H9 (cell line): ENCODE measurements at regions not wholly inside any gene's neighbourhood (a gene's known extent, or its start where the extent isn't known, plus 50 kb on each side); places are given as distances from the start of the nearest gene placed in this dataset.

Experiments used
- DNase-seq: peaks from one replicate; pipeline ENCODE4 v3.0.0-alpha.2; 2017
- H2AFZ ChIP-seq: one replicate; pipeline ENCODE4 v1.6.1; 2013; ENCODE audit warnings: mild to moderate bottlenecking, low read length, control low read depth, moderate library complexity
- H2AK5ac ChIP-seq: 2 replicates; pipeline ENCODE4 v1.6.1; 2013; ENCODE audit warnings: low read length, control low read depth, mixed read lengths; ENCODE audit not compliant: insufficient read length
- H2BK120ac ChIP-seq: one replicate; pipeline ENCODE4 v1.6.1; 2013; ENCODE audit warnings: low read depth, mild to moderate bottlenecking, low read length, control low read depth, inconsistent platforms; ENCODE audit not compliant: poor library complexity, severe bottlenecking
- H2BK12ac ChIP-seq: 2 replicates; pipeline ENCODE4 v1.6.1; 2013; ENCODE audit warnings: low read length, control low read depth, mixed read lengths, low read depth; ENCODE audit not compliant: insufficient read length
- H2BK15ac ChIP-seq: 2 replicates; pipeline ENCODE4 v1.6.1; 2013; ENCODE audit warnings: low read depth, low read length, control low read depth
- H2BK20ac ChIP-seq: one replicate; pipeline ENCODE4 v1.6.1; 2013; ENCODE audit warnings: low read depth, mild to moderate bottlenecking, low read length, control low read depth, inconsistent platforms; ENCODE audit not compliant: poor library complexity, severe bottlenecking
- H2BK5ac ChIP-seq: 2 replicates; pipeline ENCODE4 v1.6.1; 2013; ENCODE audit warnings: low read length, control low read depth, mixed read lengths; ENCODE audit not compliant: insufficient read length
- H3K14ac ChIP-seq: 2 replicates; pipeline ENCODE4 v1.6.1; 2013; ENCODE audit warnings: low read length, control low read depth; ENCODE audit not compliant: insufficient read depth
- H3K18ac ChIP-seq: 2 replicates; pipeline ENCODE4 v1.6.1; 2013; ENCODE audit warnings: low read depth, mild to moderate bottlenecking, mixed read lengths, low read length, control low read depth; ENCODE audit not compliant: insufficient read length
- H3K23ac ChIP-seq: 2 replicates; pipeline ENCODE4 v1.6.1; 2013; ENCODE audit warnings: low read length, control low read depth, mixed read lengths, low read depth; ENCODE audit not compliant: insufficient read length
- H3K23me2 ChIP-seq: 2 replicates; pipeline ENCODE4 v1.6.1; 2013; ENCODE audit warnings: low read depth, mild to moderate bottlenecking, mixed read lengths, low read length, control low read depth; ENCODE audit not compliant: insufficient read length, poor library complexity, severe bottlenecking
- H3K27ac ChIP-seq: 2 replicates; pipeline ENCODE4 v1.5.1; 2013; ENCODE audit warnings: low read length, control low read depth, mixed read lengths, low read depth; ENCODE audit not compliant: insufficient read length
- H3K27me3 ChIP-seq: 2 replicates; pipeline ENCODE4 v1.6.1; 2013; ENCODE audit warnings: low read length, control low read depth, inconsistent platforms; ENCODE audit not compliant: insufficient read depth
- H3K4ac ChIP-seq: 2 replicates; pipeline ENCODE4 v1.6.1; 2013; ENCODE audit warnings: low read depth, mild to moderate bottlenecking, control low read depth, inconsistent platforms, low read length, moderate library complexity
- H3K4me1 ChIP-seq: 2 replicates; pipeline ENCODE4 v1.6.1; 2013; ENCODE audit warnings: low read length, control low read depth, inconsistent platforms; ENCODE audit not compliant: insufficient read depth
- H3K4me2 ChIP-seq: 2 replicates; pipeline ENCODE4 v1.6.1; 2013; ENCODE audit warnings: low read length, control low read depth, mixed read lengths; ENCODE audit not compliant: insufficient read length, insufficient read depth
- H3K56ac ChIP-seq: 2 replicates; pipeline ENCODE4 v1.6.1; 2013; ENCODE audit warnings: low read depth, mild to moderate bottlenecking, mixed read lengths, low read length, control low read depth; ENCODE audit not compliant: insufficient read length
- H3K79me1 ChIP-seq: 2 replicates; pipeline ENCODE4 v1.6.1; 2013; ENCODE audit warnings: low read depth, mild to moderate bottlenecking, moderate library complexity, low read length, control low read depth, inconsistent platforms; ENCODE audit not compliant: insufficient read depth, poor library complexity, severe bottlenecking
- H3K79me2 ChIP-seq: 2 replicates; pipeline ENCODE4 v1.6.1; 2013; ENCODE audit warnings: low read length, control low read depth, inconsistent platforms; ENCODE audit not compliant: insufficient read depth
- H3K9ac ChIP-seq: 2 replicates; pipeline ENCODE4 v1.6.1; 2013; ENCODE audit warnings: low read length, control low read depth, mixed read lengths; ENCODE audit not compliant: insufficient read length; ENCODE audit errors: extremely low read depth
- H3K9me3 ChIP-seq: one replicate; pipeline ENCODE4 v1.6.1; 2013; ENCODE audit warnings: low read depth, low read length, inconsistent platforms; ENCODE audit not compliant: control insufficient read depth
- H3T11ph ChIP-seq: one replicate; pipeline ENCODE4 v1.6.1; 2013; ENCODE audit warnings: mild to moderate bottlenecking, low read length, control low read depth, inconsistent platforms
- H4K20me1 ChIP-seq: one replicate; pipeline ENCODE4 v1.6.1; 2013; ENCODE audit not compliant: control insufficient read depth, insufficient read length, insufficient read depth
- H4K5ac ChIP-seq: 2 replicates; pipeline ENCODE4 v1.6.1; 2013; ENCODE audit warnings: low read depth, mild to moderate bottlenecking, mixed read lengths, low read length, control low read depth; ENCODE audit not compliant: insufficient read length
- H4K8ac ChIP-seq: replicated peaks from 2 replicates; pipeline ENCODE4 v1.6.1; 2013; ENCODE audit warnings: low read length, control low read depth, mixed read lengths, low read depth; ENCODE audit not compliant: insufficient read length
- H4K91ac ChIP-seq: 2 replicates; pipeline ENCODE4 v1.6.1; 2013; ENCODE audit warnings: low read depth, mild to moderate bottlenecking, moderate library complexity, mixed read lengths, low read length, control low read depth; ENCODE audit not compliant: insufficient read length
- H3K27ac Mint-ChIP-seq, 3 experiments: 2 replicates in 2 of 3; 3 replicates in 1 of 3; pipeline ENCODE4 v1.8.0; 2020 to 2021; ENCODE audit warnings: mixed read lengths in 3 of 3, mild to moderate bottlenecking in 1 of 3, moderate library complexity in 1 of 3
- H3K27me3 Mint-ChIP-seq: 2 replicates; pipeline ENCODE4 v1.8.0; 2021; ENCODE audit warnings: low read depth, mild to moderate bottlenecking, moderate library complexity, mixed read lengths
- H3K36me3 Mint-ChIP-seq, 3 experiments: 2 replicates in 2 of 3; 3 replicates in 1 of 3; pipeline ENCODE4 v1.8.0; 2020 to 2021; ENCODE audit warnings: low read depth in 3 of 3, mixed read lengths in 3 of 3; ENCODE audit not compliant: insufficient read depth in 1 of 3
- H3K4me1 Mint-ChIP-seq, 2 experiments: 2 replicates each; pipeline ENCODE4 v1.8.0; 2020; ENCODE audit warnings: mixed read lengths in 2 of 2
- H3K4me3 Mint-ChIP-seq, 2 experiments: 2 replicates in 1 of 2; 3 replicates in 1 of 2; pipeline ENCODE4 v1.8.0; 2020 to 2021; ENCODE audit warnings: mild to moderate bottlenecking in 2 of 2, mixed read lengths in 2 of 2, moderate library complexity in 1 of 2
- H3K9me3 Mint-ChIP-seq, 2 experiments: 2 replicates in 1 of 2; 3 replicates in 1 of 2; pipeline ENCODE4 v1.8.0; 2020; ENCODE audit warnings: mild to moderate bottlenecking in 2 of 2, mixed read lengths in 2 of 2, moderate library complexity in 1 of 2
- WGBS: extraction: QIAGEN DNeasy Blood & Tissue Kit; methylation state at CpG from one replicate; pipeline ENCODE4 v1.1.7; 2013; ENCODE audit warnings: missing lambda C conversion rate, low lambda C conversion rate, mixed read lengths; ENCODE audit not compliant: insufficient read length; ENCODE audit errors: extremely low coverage; 5-methylcytosine and 5-hydroxymethylcytosine counted together
- TF ChIP-seq, protein P1 (sequence below): fragments of 200-600 bp; sonication (generic); conservative IDR thresholded peaks from 3 replicates; pipeline ENCODE4 v1.8.0; 2021; ENCODE audit warnings: antibody characterized with exemption, mild to moderate bottlenecking

DNA sequence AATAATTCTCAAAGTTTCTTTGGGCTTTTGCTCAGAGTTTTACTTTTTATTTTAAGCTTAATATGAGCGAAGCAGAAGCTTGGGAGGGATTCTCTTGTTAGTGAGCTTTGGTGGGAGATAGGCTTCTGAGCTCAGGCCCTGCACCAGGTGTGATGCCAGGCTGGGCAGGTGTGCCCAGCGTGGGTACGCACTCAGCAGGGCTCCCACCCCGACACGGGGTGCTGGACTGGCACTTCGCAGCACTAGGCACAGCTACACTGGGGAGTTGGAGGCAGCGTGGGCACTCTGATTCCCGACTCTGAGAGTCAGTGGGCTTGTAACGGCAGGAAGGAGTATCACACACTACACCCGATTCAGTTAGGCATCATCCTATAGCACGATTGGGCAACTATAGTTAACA, 244.0 kb downstream of the KLF13 start:
- Histone ChIP-seq H2AK5ac (no peak overlapping the region), H3K79me2 (no peaks in the 10 kb centered on the region), H4K8ac (no peak overlapping the region), H2BK12ac (no peak overlapping the region), H4K5ac (no peak overlapping the region), H2BK15ac (no peak overlapping the region), H3K4me2 (no peak overlapping the region), H3K23me2 (no peaks in the 10 kb centered on the region), H3K79me1 (no peaks in the 10 kb centered on the region), H3K9ac (no peak overlapping the region), H3K4me1 (peaks cover 3% of the 10 kb centered on the region; the same call in 1 of the 2 replicates), H2AFZ (no peak overlapping the region), H3K9me3 (no peaks in the 10 kb centered on the region), H3T11ph (no peak overlapping the region), H2BK20ac (no peak overlapping the region), H3K23ac (no peak overlapping the region), H4K20me1 (no peaks in the 10 kb centered on the region), H4K91ac (no peak overlapping the region), H3K14ac (no peak overlapping the region), H3K56ac (no peak overlapping the region), H3K27me3 (no peaks in the 10 kb centered on the region), H2BK5ac (no peak overlapping the region), H2BK120ac (no peak overlapping the region), H3K18ac (no peak overlapping the region), H3K4ac (no peak overlapping the region), H3K27ac (no peak overlapping the region)
- peaks cover 10 to 20% of the 10 kb centered on the region in 2 experiments; a peak in 4 of 5 replicates for H3K9me3 Mint-ChIP-seq
- H3K4me3 Mint-ChIP-seq, result no peak overlapping the region
- peaks cover 13 to 19% of the 10 kb centered on the region in 2 experiments for H3K4me1 Mint-ChIP-seq
- DNase-seq, result no peak
- H3K27me3 Mint-ChIP-seq, result no peaks in the 10 kb centered on the region; the same call in 1 of the 2 replicates
- TF ChIP-seq, protein P1, sequence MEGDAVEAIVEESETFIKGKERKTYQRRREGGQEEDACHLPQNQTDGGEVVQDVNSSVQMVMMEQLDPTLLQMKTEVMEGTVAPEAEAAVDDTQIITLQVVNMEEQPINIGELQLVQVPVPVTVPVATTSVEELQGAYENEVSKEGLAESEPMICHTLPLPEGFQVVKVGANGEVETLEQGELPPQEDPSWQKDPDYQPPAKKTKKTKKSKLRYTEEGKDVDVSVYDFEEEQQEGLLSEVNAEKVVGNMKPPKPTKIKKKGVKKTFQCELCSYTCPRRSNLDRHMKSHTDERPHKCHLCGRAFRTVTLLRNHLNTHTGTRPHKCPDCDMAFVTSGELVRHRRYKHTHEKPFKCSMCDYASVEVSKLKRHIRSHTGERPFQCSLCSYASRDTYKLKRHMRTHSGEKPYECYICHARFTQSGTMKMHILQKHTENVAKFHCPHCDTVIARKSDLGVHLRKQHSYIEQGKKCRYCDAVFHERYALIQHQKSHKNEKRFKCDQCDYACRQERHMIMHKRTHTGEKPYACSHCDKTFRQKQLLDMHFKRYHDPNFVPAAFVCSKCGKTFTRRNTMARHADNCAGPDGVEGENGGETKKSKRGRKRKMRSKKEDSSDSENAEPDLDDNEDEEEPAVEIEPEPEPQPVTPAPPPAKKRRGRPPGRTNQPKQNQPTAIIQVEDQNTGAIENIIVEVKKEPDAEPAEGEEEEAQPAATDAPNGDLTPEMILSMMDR, result no peak
- H3K27ac Mint-ChIP-seq, result no peak overlapping the region; a peak in 1 of 7 replicates
- peaks cover 11 to 20% (median 19%) of the 10 kb centered on the region in 3 experiments; a peak in 6 of 7 replicates for H3K36me3 Mint-ChIP-seq
- no CpG with 5 or more reads among the region's 11 CpGs for WGBS
